SK-N-SH treated with all-trans-retinoic acid at 6 μM for 48 hours (cell line): ENCODE measurements at regions not wholly inside any gene's neighbourhood (a gene's known extent, or its start where the extent isn't known, plus 50 kb on each side); places are given as distances from the start of the nearest gene placed in this dataset.

Source experiments
- ATAC-seq: fragments of 200-7000 bp; cut with Tn5 transposase; 3 replicates; pipeline ENCODE4 v1.9.1; 2020; ENCODE audit warnings: mild to moderate bottlenecking, moderate library complexity
- ARNTL ChIP-seq: fragments of 450-650 bp; formaldehyde crosslinking; IDR thresholded peaks from 2 replicates; pipeline ENCODE4 v1.5.0; 2020; ENCODE audit warnings: low read depth, mild to moderate bottlenecking, moderate library complexity, borderline replicate concordance
- BACH2 ChIP-seq: fragments of 250-450 bp; sonication (Bioruptor Pico); IDR thresholded peaks from 2 replicates; pipeline ENCODE4 v1.9.0; 2021; ENCODE audit warnings: mild to moderate bottlenecking, borderline replicate concordance
- CREB5 ChIP-seq: fragments of 250-450 bp; sonication (Bioruptor Pico); IDR thresholded peaks from 2 replicates; pipeline ENCODE4 v1.5.1; 2020; ENCODE audit warnings: low read depth, mild to moderate bottlenecking, moderate library complexity
- ESRRG ChIP-seq: fragments of 250-450 bp; sonication (Bioruptor Pico); IDR thresholded peaks from 2 replicates; pipeline ENCODE4 v1.6.1; 2021; ENCODE audit warnings: mild to moderate bottlenecking
- GLIS3 ChIP-seq: fragments of 250-450 bp; sonication (Bioruptor Pico); IDR thresholded peaks from 2 replicates; pipeline ENCODE4 v1.5.0; 2020; ENCODE audit warnings: mild to moderate bottlenecking, moderate library complexity
- ISL1 ChIP-seq: fragments of 250-450 bp; sonication (Bioruptor Pico); IDR thresholded peaks from 2 replicates; pipeline ENCODE4 v2.1.2; 2022; ENCODE audit warnings: mild to moderate bottlenecking, moderate library complexity
- OSR1 ChIP-seq: fragments of 250-450 bp; sonication (Bioruptor Pico); IDR thresholded peaks from 2 replicates; pipeline ENCODE4 v1.8.0; 2022; ENCODE audit warnings: moderate library complexity, mild to moderate bottlenecking, inconsistent platforms
- PATZ1 ChIP-seq: fragments of 250-450 bp; sonication (Bioruptor Pico); IDR thresholded peaks from 2 replicates; pipeline ENCODE4 v1.8.0; 2020; ENCODE audit warnings: mild to moderate bottlenecking, moderate library complexity, borderline replicate concordance
- POU6F1 ChIP-seq: fragments of 250-450 bp; sonication (Bioruptor Pico); IDR thresholded peaks from 2 replicates; pipeline ENCODE4 v1.8.0; 2021; ENCODE audit warnings: low read depth, mild to moderate bottlenecking, moderate library complexity, borderline replicate concordance
- PPARA ChIP-seq: fragments of 250-450 bp; sonication (Bioruptor Pico); IDR thresholded peaks from 2 replicates; pipeline ENCODE4 v1.5.0; 2020; ENCODE audit warnings: mild to moderate bottlenecking, borderline replicate concordance
- RARB ChIP-seq: fragments of 250-450 bp; sonication (Bioruptor Pico); IDR thresholded peaks from 2 replicates; pipeline ENCODE4 v1.8.0; 2021; ENCODE audit warnings: mild to moderate bottlenecking, moderate library complexity
- SNAI2 ChIP-seq: fragments of 250-450 bp; sonication (Bioruptor Pico); IDR thresholded peaks from 2 replicates; pipeline ENCODE4 v1.5.0; 2020; ENCODE audit warnings: mild to moderate bottlenecking, moderate library complexity
- TCF4 ChIP-seq: fragments of 250-450 bp; sonication (Bioruptor Pico); IDR thresholded peaks from 2 replicates; pipeline ENCODE4 v1.8.0; 2021; ENCODE audit warnings: mild to moderate bottlenecking, moderate library complexity, borderline replicate concordance
- TOX ChIP-seq: fragments of 250-450 bp; sonication (Bioruptor Pico); IDR thresholded peaks from 2 replicates; pipeline ENCODE4 v1.8.0; 2021; ENCODE audit warnings: mild to moderate bottlenecking, moderate library complexity, borderline replicate concordance
- ZC3H10 ChIP-seq: fragments of 250-450 bp; sonication (Bioruptor Pico); IDR thresholded peaks from 2 replicates; pipeline ENCODE4 v1.5.1; 2021; ENCODE audit warnings: mild to moderate bottlenecking, moderate library complexity
- ZFP3 ChIP-seq: fragments of 250-450 bp; sonication (Bioruptor Pico); IDR thresholded peaks from 2 replicates; pipeline ENCODE4 v1.5.0; 2020; ENCODE audit warnings: mild to moderate bottlenecking, moderate library complexity
- ZFP30 ChIP-seq: fragments of 450-650 bp; formaldehyde crosslinking; IDR thresholded peaks from 2 replicates; pipeline ENCODE4 v1.5.0; 2022; ENCODE audit warnings: mild to moderate bottlenecking, moderate library complexity
- ZNF565 ChIP-seq: fragments of 450-650 bp; formaldehyde crosslinking; conservative IDR thresholded peaks from 2 replicates; pipeline ENCODE4 v1.5.0; 2020; ENCODE audit warnings: low read depth, mild to moderate bottlenecking, moderate library complexity
- ZNF70 ChIP-seq: fragments of 450-650 bp; formaldehyde crosslinking; IDR thresholded peaks from 2 replicates; pipeline ENCODE4 v1.5.0; 2020; ENCODE audit warnings: mild to moderate bottlenecking, moderate library complexity
- TF ChIP-seq, protein P1 (sequence below): fragments of 250-450 bp; sonication (Bioruptor Pico); IDR thresholded peaks from 2 replicates; pipeline ENCODE4 v1.5.1; 2021; ENCODE audit warnings: mild to moderate bottlenecking, moderate library complexity
- TF ChIP-seq, protein P2 (sequence below): fragments of 250-450 bp; sonication (Bioruptor Pico); IDR thresholded peaks from 2 replicates; pipeline ENCODE4 v1.5.0; 2020; ENCODE audit warnings: mild to moderate bottlenecking, moderate library complexity

GRCh38 chr10:84907461-84908009 is 579.1 kb downstream of the CCSER2 start (continued):
- TF ChIP-seq, protein P1, sequence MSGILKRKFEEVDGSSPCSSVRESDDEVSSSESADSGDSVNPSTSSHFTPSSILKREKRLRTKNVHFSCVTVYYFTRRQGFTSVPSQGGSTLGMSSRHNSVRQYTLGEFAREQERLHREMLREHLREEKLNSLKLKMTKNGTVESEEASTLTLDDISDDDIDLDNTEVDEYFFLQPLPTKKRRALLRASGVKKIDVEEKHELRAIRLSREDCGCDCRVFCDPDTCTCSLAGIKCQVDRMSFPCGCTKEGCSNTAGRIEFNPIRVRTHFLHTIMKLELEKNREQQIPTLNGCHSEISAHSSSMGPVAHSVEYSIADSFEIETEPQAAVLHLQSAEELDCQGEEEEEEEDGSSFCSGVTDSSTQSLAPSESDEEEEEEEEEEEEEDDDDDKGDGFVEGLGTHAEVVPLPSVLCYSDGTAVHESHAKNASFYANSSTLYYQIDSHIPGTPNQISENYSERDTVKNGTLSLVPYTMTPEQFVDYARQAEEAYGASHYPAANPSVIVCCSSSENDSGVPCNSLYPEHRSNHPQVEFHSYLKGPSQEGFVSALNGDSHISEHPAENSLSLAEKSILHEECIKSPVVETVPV = no peak
- TF ChIP-seq, all 23 proteins: peak for 0

DNA sequence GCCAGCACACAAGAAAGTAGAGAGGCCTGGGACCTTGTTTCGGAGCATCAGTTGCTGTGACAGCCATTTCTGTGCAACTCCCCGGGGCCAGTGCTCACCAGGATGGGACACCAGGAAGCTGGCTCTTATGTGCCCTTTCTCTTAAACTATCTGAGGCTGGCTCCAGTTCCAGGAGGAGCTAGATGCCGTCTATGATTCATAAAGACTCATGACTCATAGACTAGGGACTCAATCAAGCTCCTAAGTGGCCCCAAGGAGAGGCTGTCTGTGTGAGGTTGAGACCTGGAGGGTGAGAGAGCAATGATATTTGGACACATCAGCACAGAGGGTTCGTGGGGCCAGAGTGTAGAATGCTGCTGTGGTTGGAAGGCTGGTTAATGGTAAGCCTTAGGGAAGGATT is 580.1 kb downstream of the CCSER2 start:
- ATAC-seq = no peak
- TF ChIP-seq ZFP3 (CRISPR knock-in tag) (no peak), ZNF70 (CRISPR knock-in tag) (no peak), TOX (no peak), ESRRG (CRISPR knock-in tag) (no peak), GLIS3 (no peak), ZFP30 (CRISPR knock-in tag) (no peak), POU6F1 (CRISPR knock-in tag) (no peak), ZC3H10 (CRISPR knock-in tag) (no peak), PPARA (CRISPR knock-in tag) (no peak), OSR1 (CRISPR knock-in tag) (no peak), CREB5 (CRISPR knock-in tag) (no peak)
- TF ChIP-seq, protein P2, sequence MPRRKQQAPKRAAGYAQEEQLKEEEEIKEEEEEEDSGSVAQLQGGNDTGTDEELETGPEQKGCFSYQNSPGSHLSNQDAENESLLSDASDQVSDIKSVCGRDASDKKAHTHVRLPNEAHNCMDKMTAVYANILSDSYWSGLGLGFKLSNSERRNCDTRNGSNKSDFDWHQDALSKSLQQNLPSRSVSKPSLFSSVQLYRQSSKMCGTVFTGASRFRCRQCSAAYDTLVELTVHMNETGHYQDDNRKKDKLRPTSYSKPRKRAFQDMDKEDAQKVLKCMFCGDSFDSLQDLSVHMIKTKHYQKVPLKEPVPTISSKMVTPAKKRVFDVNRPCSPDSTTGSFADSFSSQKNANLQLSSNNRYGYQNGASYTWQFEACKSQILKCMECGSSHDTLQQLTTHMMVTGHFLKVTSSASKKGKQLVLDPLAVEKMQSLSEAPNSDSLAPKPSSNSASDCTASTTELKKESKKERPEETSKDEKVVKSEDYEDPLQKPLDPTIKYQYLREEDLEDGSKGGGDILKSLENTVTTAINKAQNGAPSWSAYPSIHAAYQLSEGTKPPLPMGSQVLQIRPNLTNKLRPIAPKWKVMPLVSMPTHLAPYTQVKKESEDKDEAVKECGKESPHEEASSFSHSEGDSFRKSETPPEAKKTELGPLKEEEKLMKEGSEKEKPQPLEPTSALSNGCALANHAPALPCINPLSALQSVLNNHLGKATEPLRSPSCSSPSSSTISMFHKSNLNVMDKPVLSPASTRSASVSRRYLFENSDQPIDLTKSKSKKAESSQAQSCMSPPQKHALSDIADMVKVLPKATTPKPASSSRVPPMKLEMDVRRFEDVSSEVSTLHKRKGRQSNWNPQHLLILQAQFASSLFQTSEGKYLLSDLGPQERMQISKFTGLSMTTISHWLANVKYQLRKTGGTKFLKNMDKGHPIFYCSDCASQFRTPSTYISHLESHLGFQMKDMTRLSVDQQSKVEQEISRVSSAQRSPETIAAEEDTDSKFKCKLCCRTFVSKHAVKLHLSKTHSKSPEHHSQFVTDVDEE (CRISPR knock-in tag) = no peak

DNA sequence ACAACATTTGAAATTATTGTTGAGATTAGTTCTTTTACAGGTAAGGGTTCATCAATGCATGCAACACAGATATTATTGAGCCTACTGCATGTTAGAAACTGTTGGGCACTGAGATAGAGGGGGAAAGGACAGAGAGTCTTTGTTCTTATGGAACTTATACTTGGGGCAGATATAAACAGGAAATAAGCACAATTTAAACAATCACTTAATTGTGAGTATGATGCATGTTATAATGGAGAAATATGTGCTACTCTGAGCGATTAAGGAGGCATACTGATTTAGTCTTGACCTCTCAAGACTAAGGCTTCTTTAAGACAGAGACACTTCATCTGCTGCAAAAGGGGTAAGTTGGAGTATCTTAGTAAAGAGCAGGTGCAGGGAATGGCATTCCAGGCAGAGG is 593.3 kb downstream of the CCSER2 start:
- TF ChIP-seq ZNF565 (CRISPR knock-in tag) = no peak
- no peak for TF ChIP-seq ZFP3 (CRISPR knock-in tag)
- no peak for TF ChIP-seq ARNTL
- TF ChIP-seq RARB (CRISPR knock-in tag) = no peak
- TF ChIP-seq ZNF70 (CRISPR knock-in tag) = no peak
- TF ChIP-seq, all 23 proteins: peak for 0
- no peak for ATAC-seq

GRCh38 chr10:84924131-84924530 is 595.7 kb downstream of the CCSER2 start:
- ATAC-seq = no peak
- TF ChIP-seq ZFP3 (CRISPR knock-in tag) (no peak), OSR1 (CRISPR knock-in tag) (no peak), ZC3H10 (CRISPR knock-in tag) (no peak), ISL1 (CRISPR knock-in tag) (no peak), ESRRG (CRISPR knock-in tag) (no peak), CREB5 (CRISPR knock-in tag) (no peak), PATZ1 (CRISPR knock-in tag) (no peak), TOX (no peak), TCF4 (CRISPR knock-in tag) (no peak), BACH2 (CRISPR knock-in tag) (no peak), POU6F1 (CRISPR knock-in tag) (no peak), SNAI2 (CRISPR knock-in tag) (no peak), RARB (CRISPR knock-in tag) (no peak), ZFP30 (CRISPR knock-in tag) (no peak), ARNTL (no peak), ZNF565 (CRISPR knock-in tag) (no peak), ZNF70 (CRISPR knock-in tag) (no peak)
